Endothelial cell (in vitro differentiated cells): ENCODE measurements at regions not wholly inside any gene's neighbourhood (a gene's known extent, or its start where the extent isn't known, plus 50 kb on each side); places are given as distances from the start of the nearest gene placed in this dataset.

Experiments
- DNase-seq: peaks from one replicate; pipeline ENCODE4 v3.0.0; 2021; ENCODE audit warnings: low spot score
- H3K27ac Mint-ChIP-seq: one replicate; pipeline ENCODE4 v1.8.0; 2021; ENCODE audit warnings: mixed read lengths, inconsistent platforms; ENCODE audit not compliant: unreplicated experiment
- H3K27me3 Mint-ChIP-seq: one replicate; pipeline ENCODE4 v1.8.0; 2021; ENCODE audit warnings: mild to moderate bottlenecking, moderate library complexity, mixed read lengths, inconsistent platforms; ENCODE audit not compliant: unreplicated experiment
- H3K36me3 Mint-ChIP-seq: one replicate; pipeline ENCODE4 v1.8.0; 2021; ENCODE audit warnings: mild to moderate bottlenecking, low read depth, mixed read lengths, inconsistent platforms; ENCODE audit not compliant: unreplicated experiment
- H3K4me1 Mint-ChIP-seq: one replicate; pipeline ENCODE4 v1.8.0; 2021; ENCODE audit warnings: mild to moderate bottlenecking, mixed read lengths, inconsistent platforms; ENCODE audit not compliant: unreplicated experiment
- H3K4me3 Mint-ChIP-seq: one replicate; pipeline ENCODE4 v1.8.0; 2021; ENCODE audit warnings: mild to moderate bottlenecking, mixed read lengths, inconsistent platforms; ENCODE audit not compliant: unreplicated experiment
- H3K9me3 Mint-ChIP-seq: one replicate; pipeline ENCODE4 v1.8.0; 2021; ENCODE audit warnings: mixed read lengths, inconsistent platforms; ENCODE audit not compliant: unreplicated experiment
- CTCF ChIP-seq: fragments of 200-600 bp; sonication (generic); IDR thresholded peaks from one replicate; pipeline ENCODE4 v1.5.0; 2021; ENCODE audit warnings: antibody characterized with exemption; ENCODE audit not compliant: unreplicated experiment

GRCh38 chr9:86526021-86526420 is 171.8 kb upstream of the TUT7 start:
- Mint-ChIP-seq H3K9me3 (no peaks in the 10 kb centered on the region), H3K27me3 (no peaks in the 10 kb centered on the region), H3K4me1 (peaks cover 9% of the 10 kb centered on the region), H3K36me3 (no peaks in the 10 kb centered on the region), H3K4me3 (no peak overlapping the region), H3K27ac (no peak overlapping the region)
- DNase-seq: no peak
- no peak for TF ChIP-seq CTCF

DNA sequence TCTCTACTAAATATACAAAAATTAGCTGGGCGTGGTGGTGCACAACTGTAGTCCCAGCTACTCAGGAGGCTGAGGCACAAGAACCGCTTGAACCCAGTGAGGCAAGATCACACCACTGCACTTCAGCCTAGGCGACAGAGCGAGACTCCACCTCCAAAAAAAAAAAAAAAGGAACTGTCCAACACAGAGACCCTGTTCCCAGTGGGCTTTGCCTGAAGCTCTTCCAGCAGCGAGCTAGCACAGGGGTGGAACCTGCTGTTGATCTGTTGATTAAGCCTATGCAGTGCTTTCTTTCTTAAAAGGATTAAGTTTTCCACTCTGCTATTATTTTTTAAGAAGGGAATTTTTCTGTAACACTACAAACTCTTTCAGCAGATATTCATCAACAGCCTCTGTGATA is 171.0 kb upstream of the TUT7 start:
- Mint-ChIP-seq H3K9me3 (no peaks in the 10 kb centered on the region), H3K4me1 (peaks cover 9% of the 10 kb centered on the region), H3K36me3 (no peaks in the 10 kb centered on the region), H3K27me3 (no peaks in the 10 kb centered on the region), H3K4me3 (no peak overlapping the region), H3K27ac (no peak overlapping the region)
- no peak for DNase-seq
- TF ChIP-seq CTCF: no peak

DNA sequence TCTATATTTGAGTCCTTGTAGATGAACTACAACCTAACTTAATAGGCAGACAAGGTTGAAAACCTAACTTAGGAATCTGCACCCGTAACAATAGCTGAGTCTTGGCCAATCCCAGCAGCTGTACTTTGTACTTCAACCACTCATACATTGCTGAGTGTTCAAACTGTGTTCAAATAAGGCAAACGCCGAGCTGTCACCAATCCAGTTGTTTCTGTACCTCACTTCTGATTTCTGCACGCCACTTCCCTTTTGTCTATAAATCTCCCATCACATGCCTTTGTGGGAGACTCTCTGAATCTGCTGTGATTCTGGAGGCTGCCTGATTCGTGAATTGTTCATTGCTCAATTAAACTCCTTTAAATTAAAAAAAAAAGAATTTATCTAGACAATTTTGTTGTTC is 167.8 kb upstream of the TUT7 start:
- Mint-ChIP-seq H3K4me3 (no peak overlapping the region), H3K4me1 (peaks cover 9% of the 10 kb centered on the region), H3K9me3 (no peaks in the 10 kb centered on the region), H3K36me3 (no peaks in the 10 kb centered on the region), H3K27me3 (no peaks in the 10 kb centered on the region), H3K27ac (no peak overlapping the region)
- TF ChIP-seq CTCF: no peak
- no peak for DNase-seq

DNA sequence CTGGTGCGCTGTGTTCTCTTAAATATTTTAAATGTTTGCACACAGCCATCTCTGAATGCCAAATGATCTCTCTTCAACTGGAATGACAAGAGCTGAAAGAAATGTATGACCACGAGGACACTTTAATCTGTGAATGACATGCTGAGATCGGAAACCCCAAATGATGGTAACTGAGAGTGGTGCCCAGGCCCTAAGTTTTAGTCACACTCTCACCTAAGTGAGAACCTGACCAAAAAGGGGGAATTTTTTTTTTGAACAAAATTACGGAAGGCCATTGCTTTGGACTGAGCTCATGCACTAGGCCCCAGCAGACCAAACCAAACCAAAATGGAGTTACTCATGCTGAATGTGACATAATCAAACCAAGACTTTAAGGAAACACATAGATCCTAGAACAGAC is 167.1 kb upstream of the TUT7 start:
- Mint-ChIP-seq H3K36me3 (no peaks in the 10 kb centered on the region), H3K27ac (no peak overlapping the region), H3K9me3 (no peaks in the 10 kb centered on the region), H3K4me3 (no peak overlapping the region), H3K27me3 (no peaks in the 10 kb centered on the region), H3K4me1 (peaks cover 7% of the 10 kb centered on the region)
- no peak for DNase-seq
- no peak for TF ChIP-seq CTCF

GRCh38 chr9:86519066-86519615 is 164.9 kb upstream of the TUT7 start:
- no peak overlapping the region for H3K27ac Mint-ChIP-seq
- no peaks in the 10 kb centered on the region for H3K27me3 Mint-ChIP-seq
- no peaks in the 10 kb centered on the region for H3K36me3 Mint-ChIP-seq
- no peak for TF ChIP-seq CTCF
- no peaks in the 10 kb centered on the region for H3K9me3 Mint-ChIP-seq
- DNase-seq: no peak
- H3K4me3 Mint-ChIP-seq: no peak overlapping the region
- no peaks in the 10 kb centered on the region for H3K4me1 Mint-ChIP-seq
